ENCODE measurements at regions not wholly inside any gene's neighbourhood (a gene's known extent, or its start where the extent isn't known, plus 50 kb on each side); places are given as distances from the start of the nearest gene placed in this dataset.

- Histone ChIP-seq H3K4me2 (no peak overlapping the region), H3K79me2 (ENCODE audit: low read depth) (no peaks in the 10 kb centered on the region), H3K27ac (no peak overlapping the region), H3K9me2 (ENCODE audit: insufficient read depth) (no peaks in the 10 kb centered on the region), H3K4me3 (no peak overlapping the region), H3K27me3 (ENCODE audit: insufficient read depth, low read depth) (no peaks in the 10 kb centered on the region), H3K9me3 (ENCODE audit: insufficient read depth, low read depth) (no peaks in the 10 kb centered on the region), H2AFZ (no peak overlapping the region), H3K36me3 (ENCODE audit: low read depth) (no peaks in the 10 kb centered on the region), H3K4me1 (replicated peaks; ENCODE audit: insufficient read depth) (peaks cover 27% of the 10 kb centered on the region), H4K20me1 (ENCODE audit: insufficient read depth) (no peaks in the 10 kb centered on the region), H3F3A (ENCODE audit: insufficient read depth, low read depth) (peaks cover 6% of the 10 kb centered on the region)
- BruUV-seq (replicated peaks), result no TSS peak
- POLR2A ChIA-PET (ENCODE audit: unreplicated experiment), result no interaction called here
- CTCF ChIA-PET, result no interaction called here
- no peak for DNase-seq
- no peak for TF ChIP-seq CTCF (conservative IDR thresholded peaks at IDR 0.05)
- no peak for TF ChIP-seq EZH2 (IDR thresholded peaks at IDR 0.05; ENCODE audit: low read depth)
- intact Hi-C loops (cut with micrococcal nuclease; ENCODE audit: unreplicated experiment), result no loop called here
Observed at GRCh38 chr4:110394871-110395270, 81.1 kb upstream of the ENPEP start.

GRCh38 chr4:110381784-110382183 is 94.2 kb upstream of the ENPEP start:
- no peak overlapping the region for H3K4me3 ChIP-seq
- no peaks in the 10 kb centered on the region for H3K36me3 ChIP-seq (ENCODE audit: low read depth)
- no peaks in the 10 kb centered on the region for H3F3A ChIP-seq (ENCODE audit: insufficient read depth, low read depth)
- H3K9me3 ChIP-seq (ENCODE audit: insufficient read depth, low read depth), result no peaks in the 10 kb centered on the region
- no peaks in the 10 kb centered on the region for H4K20me1 ChIP-seq (ENCODE audit: insufficient read depth)
- CTCF ChIA-PET, result no interaction called here
- no peaks in the 10 kb centered on the region for H3K27me3 ChIP-seq (ENCODE audit: insufficient read depth, low read depth)
- H3K27ac ChIP-seq, result no peak overlapping the region
- POLR2A ChIA-PET (ENCODE audit: unreplicated experiment), result no interaction called here
- DNase-seq, result no peak
- H3K79me2 ChIP-seq (ENCODE audit: low read depth), result no peaks in the 10 kb centered on the region
- BruUV-seq (replicated peaks), result no TSS peak
- no peaks in the 10 kb centered on the region for H3K9me2 ChIP-seq (ENCODE audit: insufficient read depth)
- TF ChIP-seq CTCF (conservative IDR thresholded peaks at IDR 0.05), result no peak
- TF ChIP-seq EZH2 (IDR thresholded peaks at IDR 0.05; ENCODE audit: low read depth), result no peak
- no peaks in the 10 kb centered on the region for H3K4me1 ChIP-seq (replicated peaks; ENCODE audit: insufficient read depth)
- no peak overlapping the region for H2AFZ ChIP-seq
- H3K4me2 ChIP-seq, result no peak overlapping the region
- intact Hi-C loops (cut with micrococcal nuclease; ENCODE audit: unreplicated experiment), result no loop called here

- Histone ChIP-seq H3K27ac (no peak overlapping the region), H3K79me2 (ENCODE audit: low read depth) (no peaks in the 10 kb centered on the region), H3K4me2 (no peak overlapping the region), H3K4me3 (no peak overlapping the region), H3K4me1 (replicated peaks; ENCODE audit: insufficient read depth) (no peaks in the 10 kb centered on the region), H3K9me3 (ENCODE audit: insufficient read depth, low read depth) (no peaks in the 10 kb centered on the region), H3K9me2 (ENCODE audit: insufficient read depth) (no peaks in the 10 kb centered on the region), H4K20me1 (ENCODE audit: insufficient read depth) (no peaks in the 10 kb centered on the region), H3K27me3 (ENCODE audit: insufficient read depth, low read depth) (no peaks in the 10 kb centered on the region), H3K36me3 (ENCODE audit: low read depth) (no peaks in the 10 kb centered on the region), H2AFZ (no peak overlapping the region), H3F3A (ENCODE audit: insufficient read depth, low read depth) (no peaks in the 10 kb centered on the region)
- intact Hi-C loops (cut with micrococcal nuclease; ENCODE audit: unreplicated experiment), result no loop called here
- no peak for DNase-seq
- ChIA-PET POLR2A (ENCODE audit: unreplicated experiment) (no interaction called here), CTCF (no interaction called here)
- TF ChIP-seq EZH2 (IDR thresholded peaks at IDR 0.05; ENCODE audit: low read depth), result no peak
- TF ChIP-seq CTCF (conservative IDR thresholded peaks at IDR 0.05), result no peak
- BruUV-seq (replicated peaks), result no TSS peak
Observed at GRCh38 chr4:110372485-110372884, 103.5 kb upstream of the ENPEP start.
